ENCODE measurements at regions not wholly inside any gene's neighbourhood (a gene's known extent, or its start where the extent isn't known, plus 50 kb on each side); places are given as distances from the start of the nearest gene placed in this dataset.
A peak's percentile ranks its signal among the peaks of the same experiment; 100 is the strongest.

- DNase-seq (ENCODE audit: low read depth), result peak; percentile 15
These were observed 49.9 kb upstream of the PTPRO start for GRCh38 chr12:15272376-15272775.

Data from M059J (cell line).